Smooth muscle cell (in vitro differentiated cells): ENCODE measurements at regions not wholly inside any gene's neighbourhood (a gene's known extent, or its start where the extent isn't known, plus 50 kb on each side); places are given as distances from the start of the nearest gene placed in this dataset.

ENCODE experiments used
- DNase-seq: peaks from one replicate; lab custom pipeline; 2025; ENCODE audit not compliant: unreplicated experiment; lab: John Stamatoyannopoulos, UW
- H2AFZ ChIP-seq: fragments of 200-600 bp; sonication (generic); 2 replicates; pipeline ENCODE4 v1.6.0; 2016; ENCODE audit warnings: antibody characterized with exemption, low read depth, mild to moderate bottlenecking
- H3F3A ChIP-seq: fragments of 200-600 bp; sonication (generic); 2 replicates; pipeline ENCODE4 v1.6.0; 2017; ENCODE audit warnings: antibody characterized with exemption, low read depth
- H3K27ac ChIP-seq: fragments of 200-600 bp; sonication (generic); 2 replicates; pipeline ENCODE4 v1.5.1; 2016; ENCODE audit warnings: low read depth, mild to moderate bottlenecking
- H3K27me3 ChIP-seq: fragments of 200-600 bp; sonication (generic); 2 replicates; pipeline ENCODE4 v1.6.1; 2016; ENCODE audit warnings: low read depth, mild to moderate bottlenecking
- H3K36me3 ChIP-seq: fragments of 200-600 bp; sonication (generic); 2 replicates; pipeline ENCODE4 v1.5.1; 2016; ENCODE audit warnings: low read depth
- H3K4me1 ChIP-seq: fragments of 200-600 bp; sonication (generic); 2 replicates; pipeline ENCODE4 v1.5.1; 2016; ENCODE audit warnings: low read depth
- H3K4me2 ChIP-seq: fragments of 200-600 bp; sonication (generic); 2 replicates; pipeline ENCODE4 v1.6.0; 2016; ENCODE audit warnings: mild to moderate bottlenecking
- H3K4me3 ChIP-seq: fragments of 200-600 bp; sonication (generic); 2 replicates; pipeline ENCODE4 v1.5.1; 2016; ENCODE audit warnings: mild to moderate bottlenecking
- H3K79me2 ChIP-seq: fragments of 200-600 bp; sonication (generic); 2 replicates; pipeline ENCODE4 v1.6.0; 2016; ENCODE audit warnings: low read depth, mild to moderate bottlenecking
- H3K9ac ChIP-seq: fragments of 200-600 bp; sonication (generic); 2 replicates; pipeline ENCODE4 v1.6.0; 2016; ENCODE audit warnings: low read depth
- H3K9me3 ChIP-seq: fragments of 200-600 bp; sonication (generic); replicated peaks from 2 replicates; pipeline ENCODE4 v1.5.1; 2016; ENCODE audit warnings: low read depth
- H4K20me1 ChIP-seq: fragments of 200-600 bp; sonication (generic); 2 replicates; pipeline ENCODE4 v1.6.0; 2016; ENCODE audit warnings: low read depth
- CTCF ChIP-seq: fragments of 200-600 bp; sonication (generic); IDR thresholded peaks from 2 replicates; pipeline ENCODE4 v1.5.1; 2017; ENCODE audit warnings: borderline replicate concordance, mild to moderate bottlenecking, antibody characterized with exemption; ENCODE audit not compliant: insufficient read depth, poor library complexity, severe bottlenecking
- WGBS: methylation state at CpG from one replicate; pipeline ENCODE4 v1.1.7; 2016; ENCODE audit warnings: low lambda C conversion rate; 5-methylcytosine and 5-hydroxymethylcytosine counted together

DNA sequence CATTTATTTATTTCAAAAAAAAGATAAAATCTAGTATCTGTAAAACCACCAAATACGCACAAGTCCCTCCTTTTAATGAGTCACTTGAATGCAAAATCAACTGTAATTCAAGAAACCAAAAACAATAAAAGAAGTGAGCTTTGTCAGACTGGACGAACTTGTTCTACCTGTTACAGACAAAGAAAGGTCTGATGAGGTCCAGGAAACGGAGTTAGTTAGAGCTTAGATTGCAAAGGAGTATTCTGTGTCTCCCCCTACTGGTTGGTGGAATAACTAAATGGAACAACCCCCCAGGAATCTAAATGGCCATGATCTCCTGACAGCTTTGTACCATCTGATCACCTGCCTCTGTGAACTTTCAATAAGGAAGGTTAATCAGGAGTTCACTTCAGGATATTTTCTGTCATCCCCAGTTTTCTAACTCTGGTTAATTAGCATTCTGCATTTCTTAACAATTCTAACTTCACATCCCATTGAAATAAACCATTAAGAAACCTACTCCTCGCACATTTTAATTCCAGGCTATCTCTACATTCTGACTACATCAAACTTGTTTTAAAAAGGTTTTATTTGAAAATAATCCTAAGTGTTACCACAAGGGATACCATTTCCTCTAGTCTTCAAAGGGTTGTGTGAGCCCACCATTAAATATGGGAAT lies 333.0 kb upstream of the SATB1 start:
- H2AFZ ChIP-seq: no peak overlapping the region
- no peaks in the 10 kb centered on the region for H3K36me3 ChIP-seq
- TF ChIP-seq CTCF: peak; percentile 67
- H3K27ac ChIP-seq: no peak overlapping the region
- no peak overlapping the region for H3K4me3 ChIP-seq
- H3K9ac ChIP-seq: no peak overlapping the region
- DNase-seq: no peak
- no peaks in the 10 kb centered on the region for H3F3A ChIP-seq
- H3K4me2 ChIP-seq: no peak overlapping the region
- 28% methylated on average over 4 of the region's 4 CpGs for WGBS
- H3K27me3 ChIP-seq: no peaks in the 10 kb centered on the region
- H4K20me1 ChIP-seq: no peaks in the 10 kb centered on the region
- H3K4me1 ChIP-seq: no peaks in the 10 kb centered on the region
- no peaks in the 10 kb centered on the region for H3K79me2 ChIP-seq
- H3K9me3 ChIP-seq: no peaks in the 10 kb centered on the region

GRCh38 chr3:18757476-18757875 lies 332.3 kb upstream of the SATB1 start:
- no peak for TF ChIP-seq CTCF
- Histone ChIP-seq H3K9me3 (no peaks in the 10 kb centered on the region), H3K4me3 (no peak overlapping the region), H3K27ac (no peak overlapping the region), H3K4me1 (no peaks in the 10 kb centered on the region), H2AFZ (no peak overlapping the region), H3K9ac (no peak overlapping the region), H4K20me1 (no peaks in the 10 kb centered on the region), H3F3A (no peaks in the 10 kb centered on the region), H3K4me2 (no peak overlapping the region), H3K79me2 (no peaks in the 10 kb centered on the region), H3K36me3 (no peaks in the 10 kb centered on the region), H3K27me3 (no peaks in the 10 kb centered on the region)
- WGBS: 86% methylated on average over 3 of the region's 3 CpGs
- no peak for DNase-seq

- H3K79me2 ChIP-seq: no peaks in the 10 kb centered on the region
- H3K4me3 ChIP-seq: no peak overlapping the region
- no peaks in the 10 kb centered on the region for H4K20me1 ChIP-seq
- H3K9me3 ChIP-seq: no peaks in the 10 kb centered on the region
- H2AFZ ChIP-seq: no peak overlapping the region
- no peaks in the 10 kb centered on the region for H3K4me1 ChIP-seq
- H3K36me3 ChIP-seq: no peaks in the 10 kb centered on the region
- H3K4me2 ChIP-seq: no peak overlapping the region
- TF ChIP-seq CTCF: no peak
- WGBS: 86% methylated on average over 4 of the region's 4 CpGs
- H3F3A ChIP-seq: no peaks in the 10 kb centered on the region
- H3K27me3 ChIP-seq: no peaks in the 10 kb centered on the region
- no peak overlapping the region for H3K27ac ChIP-seq
- no peak overlapping the region for H3K9ac ChIP-seq
- no peak for DNase-seq
These were observed 327.3 kb upstream of the SATB1 start for GRCh38 chr3:18752273-18752934.

- Histone ChIP-seq H3K36me3 (no peaks in the 10 kb centered on the region), H3K4me1 (no peaks in the 10 kb centered on the region), H3F3A (no peaks in the 10 kb centered on the region), H3K27ac (no peak overlapping the region), H3K9ac (no peak overlapping the region), H3K4me3 (no peak overlapping the region), H3K4me2 (no peak overlapping the region), H3K27me3 (no peaks in the 10 kb centered on the region), H3K79me2 (no peaks in the 10 kb centered on the region), H2AFZ (no peak overlapping the region), H3K9me3 (no peaks in the 10 kb centered on the region), H4K20me1 (no peaks in the 10 kb centered on the region)
- no peak for DNase-seq
- no peak for TF ChIP-seq CTCF
- 93% methylated on average over 1 of the region's 1 CpG for WGBS
These were observed 326.4 kb upstream of the SATB1 start for GRCh38 chr3:18751514-18751913.
